K562 (cell line): ENCODE measurements at regions not wholly inside any gene's neighbourhood (a gene's known extent, or its start where the extent isn't known, plus 50 kb on each side); places are given as distances from the start of the nearest gene placed in this dataset.

Experiments
- ATAC-seq: fragments of 200-7000 bp; cut with Tn5 transposase; 3 replicates; pipeline ENCODE4 v1.9.1; 2020; ENCODE audit warnings: moderate library complexity
- BruUV-seq: library from RNA; stranded (reverse); fragments of 400-500 nt; replicated peaks from 2 replicates; lab custom pipeline; 2021; lab: Mats Ljungman, UMichigan
- CTCF ChIA-PET: fragments of 300-600 bp; formaldehyde crosslinking; extraction: SDS; loops from one replicate; lab custom pipeline; 2021; ENCODE audit warnings: low intra/inter-chr PET ratio; lab: Yijun Ruan, JAX
- POLR2A ChIA-PET: fragments of 300-600, 350-650 bp; sonication (Branson Sonifier 250); formaldehyde crosslinking; extraction: SDS; loops from one replicate; lab custom pipeline; 2021; ENCODE audit warnings: antibody characterized with exemption, inconsistent platforms; lab: Yijun Ruan, JAX
- DNase-seq, 4 experiments: peaks; one replicate each; pipeline versions ENCODE4 v3.0.0 to v3.0.0-alpha.2; 2011 to 2018; ENCODE audit warnings: low spot score in 3 of 4, mixed read lengths in 3 of 4; ENCODE audit errors: extremely low read depth in 1 of 4
- FAIRE-seq: peaks from 2 replicates; lab custom pipeline; 2011; peaks lifted over from hg19 to GRCh38; lab: Jason Lieb, UNC
- H2AFZ ChIP-seq: 2 replicates; pipeline ENCODE4 v1.6.0; 2011; ENCODE audit warnings: low read depth, low read length, control low read depth, inconsistent platforms
- H3K27ac ChIP-seq: fragments of 200-600 bp; 3 replicates; pipeline ENCODE4 v1.8.0; 2011; ENCODE audit warnings: low read depth, mild to moderate bottlenecking, control low read depth, inconsistent platforms, low read length, moderate library complexity, mixed read lengths; ENCODE audit errors: extremely low read depth
- H3K27me3 ChIP-seq, 2 experiments: fragments of 300-600 bp in 1 of 2; 2 replicates in 1 of 2; 3 replicates in 1 of 2; pipeline versions ENCODE4 v1.6.0 to v1.8.0; 2011; ENCODE audit warnings: inconsistent platforms in 2 of 2, low read length in 2 of 2, mild to moderate bottlenecking in 1 of 2, mixed read lengths in 1 of 2, moderate library complexity in 1 of 2; ENCODE audit not compliant: control insufficient read depth in 2 of 2, insufficient read depth in 2 of 2
- H3K36me3 ChIP-seq: fragments of 300-600 bp; 3 replicates; pipeline ENCODE4 v1.8.0; 2011; ENCODE audit warnings: mild to moderate bottlenecking, low read length, inconsistent platforms; ENCODE audit not compliant: control insufficient read depth, insufficient read depth
- H3K4me1 ChIP-seq, 2 experiments: fragments of 200-600 bp in 1 of 2; replicated peaks in 1 of 2; 2 replicates in 1 of 2; 3 replicates in 1 of 2; pipeline versions ENCODE4 v1.5.1 to v1.8.0; 2011; ENCODE audit warnings: inconsistent platforms in 2 of 2, low read length in 2 of 2, mild to moderate bottlenecking in 1 of 2, mixed read lengths in 1 of 2, moderate library complexity in 1 of 2; ENCODE audit not compliant: control insufficient read depth in 2 of 2, insufficient read depth in 2 of 2
- H3K4me2 ChIP-seq: 2 replicates; pipeline ENCODE4 v1.6.1; 2011; ENCODE audit warnings: low read length, control low read depth, inconsistent platforms, mixed read lengths; ENCODE audit not compliant: insufficient read depth
- H3K4me3 ChIP-seq: fragments of 200-600 bp; sonication (generic), shearing (Covaris generic); 2 replicates; pipeline ENCODE4 v1.5.1; 2016; ENCODE audit warnings: control low read depth, inconsistent platforms
- H3K79me2 ChIP-seq: fragments of 200-600 bp; 3 replicates; pipeline ENCODE4 v1.8.0; 2011; ENCODE audit warnings: low read length, inconsistent platforms; ENCODE audit not compliant: control insufficient read depth, insufficient read depth
- H3K9ac ChIP-seq, 2 experiments: 2 replicates each; pipeline versions ENCODE4 v1.6.0 to v1.6.1; 2011; ENCODE audit warnings: low read depth in 2 of 2, low read length in 2 of 2, control low read depth in 1 of 2, inconsistent platforms in 1 of 2, mild to moderate bottlenecking in 1 of 2, mixed read lengths in 1 of 2; ENCODE audit not compliant: insufficient read depth in 1 of 2
- H3K9me1 ChIP-seq: one replicate; pipeline ENCODE4 v1.6.0; 2011; ENCODE audit warnings: inconsistent platforms, mild to moderate bottlenecking, low read length, moderate library complexity; ENCODE audit not compliant: control insufficient read depth, insufficient read depth
- H3K9me3 ChIP-seq: replicated peaks from 2 replicates; pipeline ENCODE4 v1.5.1; 2011; ENCODE audit warnings: low read depth, low read length, inconsistent platforms; ENCODE audit not compliant: control insufficient read depth, insufficient read depth
- H4K20me1 ChIP-seq: replicated peaks from 2 replicates; pipeline ENCODE4 v1.6.1; 2011; ENCODE audit warnings: low read length, inconsistent platforms, mixed read lengths; ENCODE audit not compliant: control insufficient read depth, insufficient read depth
- ADNP ChIP-seq: fragments of 200-800 bp; sonication (Bioruptor generic); IDR thresholded peaks from 2 replicates; pipeline ENCODE4 v1.6.1; 2016; ENCODE audit warnings: missing genetic modification characterization, missing compliant biosample characterization
- BRD9 ChIP-seq: fragments of 450-650 bp; IDR thresholded peaks from 2 replicates; pipeline ENCODE4 v1.6.1; 2018; ENCODE audit warnings: low read depth; ENCODE audit not compliant: partially characterized antibody
- CAMTA2 ChIP-seq: fragments of 250-450 bp; sonication (Bioruptor Pico); conservative IDR thresholded peaks from 2 replicates; pipeline ENCODE4 v1.5.1; 2022
- E2F5 ChIP-seq: sonication (generic); formaldehyde crosslinking; IDR thresholded peaks from 2 replicates; pipeline ENCODE4 v1.8.0; 2022; ENCODE audit warnings: mild to moderate bottlenecking, missing genetic modification reagents
- GATAD2A ChIP-seq: fragments of 450-650 bp; IDR thresholded peaks from 2 replicates; pipeline ENCODE4 v1.6.1; 2017
- HDAC6 ChIP-seq: IDR thresholded peaks from 2 replicates; pipeline ENCODE4 v1.6.1; 2012; ENCODE audit warnings: low read depth, mild to moderate bottlenecking, control low read depth, inconsistent platforms, low read length, moderate library complexity
- JUND ChIP-seq, 2 experiments: IDR thresholded peaks; 2 replicates in 1 of 2; 3 replicates in 1 of 2; pipeline ENCODE4 v1.6.1; 2011; ENCODE audit warnings: borderline replicate concordance in 2 of 2, low read depth in 2 of 2, low read length in 2 of 2, improper control_type of control experiment in 1 of 2, missing biosample characterization in 1 of 2, missing genetic modification characterization in 1 of 2, missing genetic modification reagents in 1 of 2
- PATZ1 ChIP-seq: fragments of 250-450 bp; sonication (Bioruptor Pico); IDR thresholded peaks from 2 replicates; pipeline ENCODE4 v1.5.0; 2020; ENCODE audit warnings: mild to moderate bottlenecking, borderline replicate concordance
- SAP30 ChIP-seq: fragments of 200-600 bp; sonication (generic); IDR thresholded peaks from 2 replicates; pipeline ENCODE4 v1.6.1; 2012; ENCODE audit warnings: borderline replicate concordance, low read depth, mild to moderate bottlenecking, moderate library complexity, low read length, control low read depth, inconsistent platforms; ENCODE audit not compliant: insufficient read depth, poor library complexity, severe bottlenecking
- VEZF1 ChIP-seq: fragments of 200-800 bp; sonication (Bioruptor generic); IDR thresholded peaks from 2 replicates; pipeline ENCODE4 v1.6.1; 2017; ENCODE audit warnings: missing genetic modification characterization, missing compliant biosample characterization
- ZNF212 ChIP-seq: fragments of 450-650 bp; formaldehyde crosslinking; IDR thresholded peaks from 2 replicates; pipeline ENCODE4 v1.4.0; 2020; ENCODE audit warnings: mild to moderate bottlenecking
- ZNF282 ChIP-seq: sonication (generic); formaldehyde crosslinking; IDR thresholded peaks from 2 replicates; pipeline ENCODE4 v1.8.1; 2023; ENCODE audit warnings: missing genetic modification reagents
- ZNF551 ChIP-seq: fragments of 250-450 bp; sonication (Bioruptor Pico); IDR thresholded peaks from 2 replicates; pipeline ENCODE4 v1.5.0; 2021; ENCODE audit warnings: mild to moderate bottlenecking, moderate library complexity
- ZNF778 ChIP-seq: fragments of 450-650 bp; formaldehyde crosslinking; IDR thresholded peaks from 2 replicates; pipeline ENCODE4 v1.4.0; 2020; ENCODE audit warnings: mild to moderate bottlenecking, moderate library complexity
- ZNF830 ChIP-seq: fragments of 250-450 bp; sonication (Bioruptor Pico); IDR thresholded peaks from 2 replicates; pipeline ENCODE4 v1.5.0; 2021; ENCODE audit warnings: mild to moderate bottlenecking
- WGBS: fragments of 100-300 bp; shearing (Covaris generic); methylation state at CpG from one replicate; pipeline ENCODE4 v1.1.6; 2016; ENCODE audit warnings: low coverage, mixed read lengths; ENCODE audit not compliant: insufficient coverage; ENCODE audit errors: missing lambda C conversion rate; 5-methylcytosine and 5-hydroxymethylcytosine counted together
- in situ Hi-C: fragments of 300-500 bp; cut with MboI; formaldehyde crosslinking; loops from 4 replicates; pipeline ENCODE4 v1.15.0; 2018; ENCODE audit warnings: inconsistent platforms, mixed read lengths
- intact Hi-C: fragments of 100-400 bp; cut with micrococcal nuclease; formaldehyde crosslinking; loops from 2 replicates; pipeline ENCODE4 v1.14.2; 2022
- TF ChIP-seq, protein P1 (sequence below), 2 experiments: IDR thresholded peaks; 2 replicates each; pipeline ENCODE4 v1.6.1; 2012; ENCODE audit warnings: improper control_type of control experiment in 2 of 2, low read depth in 2 of 2, low read length in 2 of 2, borderline replicate concordance in 1 of 2

DNA sequence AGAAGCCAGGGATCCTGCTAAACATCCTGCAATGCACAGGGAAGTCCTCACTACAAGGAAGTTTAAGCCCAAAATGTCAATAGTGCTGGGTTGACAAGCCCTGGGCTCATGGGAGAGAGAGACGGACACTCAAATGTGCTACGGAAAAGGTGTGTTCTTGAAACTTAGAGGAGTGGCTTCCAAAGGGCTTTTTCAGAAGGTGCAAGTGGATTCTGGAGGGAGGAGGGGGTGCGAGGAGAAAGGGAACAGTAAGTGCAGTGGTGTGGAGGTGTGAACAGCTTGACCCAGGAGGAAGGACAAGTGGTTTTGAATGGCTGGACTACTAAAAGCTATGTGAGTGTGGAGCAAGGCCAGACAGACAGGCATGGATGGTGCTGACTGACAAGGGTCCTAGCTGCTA lies 50.4 kb upstream of the CECR2 start:
- Histone ChIP-seq H3K4me1 (no peaks in the 10 kb centered on the region), H3K27me3 (peaks cover 11% of the 10 kb centered on the region in 2 experiments; a peak in 2 of 5 replicates), H3K9me1 (no peaks in the 10 kb centered on the region), H3K27ac (no peak overlapping the region), H3K9me3 (no peaks in the 10 kb centered on the region), H3K36me3 (no peaks in the 10 kb centered on the region), H3K4me2 (no peak overlapping the region), H3K9ac (no peak overlapping the region), H3K79me2 (no peaks in the 10 kb centered on the region), H3K4me3 (no peak overlapping the region), H4K20me1 (no peaks in the 10 kb centered on the region; the same call in 1 of the 2 replicates), H2AFZ (no peak overlapping the region)
- FAIRE-seq (no peak), ATAC-seq (no peak), DNase-seq (no peak)
- in situ Hi-C loops = no loop called here
- TF ChIP-seq ZNF551 (CRISPR knock-in tag) (no peak), SAP30 (no peak), GATAD2A (no peak), ZNF212 (CRISPR knock-in tag) (no peak), VEZF1 (CRISPR knock-in tag) (no peak), PATZ1 (CRISPR knock-in tag) (no peak), ZNF282 (no peak), JUND (IDR thresholded peaks at IDR 0.05; ENCODE audit: borderline replicate concordance, low read depth, low read length) (no peak), JUND (tag; IDR thresholded peaks at IDR 0.05; ENCODE audit: borderline replicate concordance, low read depth, low read length) (no peak), BRD9 (no peak), HDAC6 (no peak), ZNF830 (CRISPR knock-in tag) (no peak), CAMTA2 (CRISPR knock-in tag) (no peak), ADNP (no peak), E2F5 (no peak), ZNF778 (CRISPR knock-in tag) (no peak)
- TF ChIP-seq, protein P1, sequence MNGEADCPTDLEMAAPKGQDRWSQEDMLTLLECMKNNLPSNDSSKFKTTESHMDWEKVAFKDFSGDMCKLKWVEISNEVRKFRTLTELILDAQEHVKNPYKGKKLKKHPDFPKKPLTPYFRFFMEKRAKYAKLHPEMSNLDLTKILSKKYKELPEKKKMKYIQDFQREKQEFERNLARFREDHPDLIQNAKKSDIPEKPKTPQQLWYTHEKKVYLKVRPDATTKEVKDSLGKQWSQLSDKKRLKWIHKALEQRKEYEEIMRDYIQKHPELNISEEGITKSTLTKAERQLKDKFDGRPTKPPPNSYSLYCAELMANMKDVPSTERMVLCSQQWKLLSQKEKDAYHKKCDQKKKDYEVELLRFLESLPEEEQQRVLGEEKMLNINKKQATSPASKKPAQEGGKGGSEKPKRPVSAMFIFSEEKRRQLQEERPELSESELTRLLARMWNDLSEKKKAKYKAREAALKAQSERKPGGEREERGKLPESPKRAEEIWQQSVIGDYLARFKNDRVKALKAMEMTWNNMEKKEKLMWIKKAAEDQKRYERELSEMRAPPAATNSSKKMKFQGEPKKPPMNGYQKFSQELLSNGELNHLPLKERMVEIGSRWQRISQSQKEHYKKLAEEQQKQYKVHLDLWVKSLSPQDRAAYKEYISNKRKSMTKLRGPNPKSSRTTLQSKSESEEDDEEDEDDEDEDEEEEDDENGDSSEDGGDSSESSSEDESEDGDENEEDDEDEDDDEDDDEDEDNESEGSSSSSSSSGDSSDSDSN (IDR thresholded peaks at IDR 0.05; ENCODE audit: borderline replicate concordance in 1 of 2, low read depth in 2 of 2, low read length in 2 of 2) = no peak
- 0% methylated on average over 3 of the region's 3 CpGs for WGBS
- ChIA-PET POLR2A (interaction anchor here (0.6 to 1.4 kb wide), 3 partner anchors 8 to 31 kb away, joined by 3 to 4 read pairs (median 3); no protein-coding TSS in a partner anchor), CTCF (no interaction called here)
- intact Hi-C loops = no loop called here
- no TSS peak for BruUV-seq
